ENCODE measurements at regions not wholly inside any gene's neighbourhood (a gene's known extent, or its start where the extent isn't known, plus 50 kb on each side); places are given as distances from the start of the nearest gene placed in this dataset.

- H3K4me3 ChIP-seq (replicated peaks in 1 of 2; ENCODE audit: low read depth in 1 of 2, low read length in 2 of 2) = no peak overlapping the region
- no peak for ATAC-seq
- intact Hi-C loops (cut with micrococcal nuclease) = no loop called here
- no peak overlapping the region for H3K27ac ChIP-seq (ENCODE audit: low read depth, low read length)
- no peaks in the 10 kb centered on the region for H3K27me3 ChIP-seq (ENCODE audit: insufficient read depth, low read length)
- CTCF ChIA-PET = no interaction called here
- RAD21 ChIA-PET (ENCODE audit: low non-redundant PET in 1 of 2, low total read pairs in 2 of 2, uncharacterized antibody in 2 of 2, unreplicated experiment in 2 of 2) = no interaction called here
- no peaks in the 10 kb centered on the region for H3K9me3 ChIP-seq (ENCODE audit: control insufficient read depth in 1 of 2, insufficient read depth in 1 of 2, low read depth in 1 of 2, low read length in 2 of 2)
- no peaks in the 10 kb centered on the region for H3K4me1 ChIP-seq (ENCODE audit: control insufficient read depth in 1 of 2, insufficient read depth in 2 of 2, low read length in 2 of 2)
- no peak for TF ChIP-seq SIN3A (IDR thresholded peaks at IDR 0.05; ENCODE audit: low read depth)
- TF ChIP-seq ZBTB33 (IDR thresholded peaks at IDR 0.05; ENCODE audit: extremely low read depth, insufficient replicate concordance, low read length) = no peak
- TF ChIP-seq REST (IDR thresholded peaks at IDR 0.05; ENCODE audit: low read depth) = no peak
- no peak for TF ChIP-seq EZH2 (IDR thresholded peaks at IDR 0.05)
- no peak for TF ChIP-seq RAD21 (IDR thresholded peaks at IDR 0.05; ENCODE audit: low read depth)
- no peak for TF ChIP-seq ZNF274 (IDR thresholded peaks at IDR 0.05; ENCODE audit: low read depth, low read length)
- no peak for TF ChIP-seq SRF (IDR thresholded peaks at IDR 0.05; ENCODE audit: low read depth)
- TF ChIP-seq POLR2A (IDR thresholded peaks at IDR 0.05; ENCODE audit: borderline replicate concordance, extremely low read depth, insufficient read depth, insufficient read length) = no peak
- TF ChIP-seq POLR2AphosphoS5 (IDR thresholded peaks at IDR 0.05; ENCODE audit: low read depth, low read length) = no peak
- no peak for TF ChIP-seq SP1 (IDR thresholded peaks at IDR 0.05; ENCODE audit: low read depth)
- TF ChIP-seq CEBPB (IDR thresholded peaks at IDR 0.05; ENCODE audit: low read depth) = no peak
- TF ChIP-seq YY1 (IDR thresholded peaks at IDR 0.05; ENCODE audit: extremely low read depth, insufficient replicate concordance, low read depth, low read length) = no peak
- no peak for TF ChIP-seq ZFX (IDR thresholded peaks at IDR 0.05)
- TF ChIP-seq ATF3 (IDR thresholded peaks at IDR 0.05) = no peak
- TF ChIP-seq EZH2phosphoT487 (IDR thresholded peaks at IDR 0.05; ENCODE audit: borderline replicate concordance) = no peak
- no peak for TF ChIP-seq JUND (IDR thresholded peaks at IDR 0.05)
- no peak for DNase-seq (ENCODE audit: low read depth, low spot score)
- no peak overlapping the region for H3K4me2 ChIP-seq (ENCODE audit: low read length)
- H4K20me1 ChIP-seq (ENCODE audit: insufficient read depth) = no peaks in the 10 kb centered on the region
- H3K9me2 ChIP-seq (ENCODE audit: insufficient read depth) = no peaks in the 10 kb centered on the region
- H3K9ac ChIP-seq (ENCODE audit: low read length) = no peak overlapping the region
- no TSS peak for BruUV-seq (replicated peaks)
- H3K36me3 ChIP-seq (ENCODE audit: control insufficient read depth in 1 of 2, insufficient read depth in 2 of 2, low read length in 2 of 2) = no peaks in the 10 kb centered on the region
- H2AFZ ChIP-seq (ENCODE audit: low read depth, low read length, poor library complexity, severe bottlenecking) = no peak overlapping the region
- POLR2A ChIA-PET = no interaction called here
- H3K79me2 ChIP-seq (ENCODE audit: insufficient read depth, low read length) = no peaks in the 10 kb centered on the region
Observed at GRCh38 chr13:104522235-104523072, 1456.2 kb upstream of the SLC10A2 start.

Measured in HCT116 (cell line).